Neural cell (in vitro differentiated cells): ENCODE measurements at regions not wholly inside any gene's neighbourhood (a gene's known extent, or its start where the extent isn't known, plus 50 kb on each side); places are given as distances from the start of the nearest gene placed in this dataset.

Experiments
- H2AFZ ChIP-seq: fragments of 200-600, 300-800 bp; sonication (generic), shearing (Covaris generic); 2 replicates; pipeline ENCODE4 v1.6.0; 2014; ENCODE audit warnings: low read depth, mild to moderate bottlenecking, antibody characterized with exemption, low read length, moderate library complexity
- H3F3A ChIP-seq: fragments of 200-600 bp; shearing (Covaris generic); 2 replicates; pipeline ENCODE4 v1.6.1; 2016; ENCODE audit warnings: mild to moderate bottlenecking, moderate library complexity, mixed read lengths, antibody characterized with exemption, low read length; ENCODE audit not compliant: insufficient read depth, poor library complexity, severe bottlenecking
- H3K27ac ChIP-seq: fragments of 200-600, 300-800 bp; sonication (generic), shearing (Covaris generic); 2 replicates; pipeline ENCODE4 v1.5.1; 2014; ENCODE audit warnings: mild to moderate bottlenecking, low read length, moderate library complexity
- H3K27me3 ChIP-seq: fragments of 300-800, 200-600 bp; sonication (generic), shearing (Covaris generic); 2 replicates; pipeline ENCODE4 v1.6.0; 2014; ENCODE audit warnings: mild to moderate bottlenecking, low read depth, low read length, moderate library complexity; ENCODE audit not compliant: insufficient read depth
- H3K36me3 ChIP-seq: fragments of 300-800, 200-600 bp; sonication (generic), shearing (Covaris generic); 2 replicates; pipeline ENCODE4 v1.5.1; 2014; ENCODE audit warnings: mild to moderate bottlenecking, antibody characterized with exemption, low read length, moderate library complexity; ENCODE audit not compliant: insufficient read depth
- H3K4me2 ChIP-seq: fragments of 300-800, 200-600 bp; sonication (generic), shearing (Covaris generic); 2 replicates; pipeline ENCODE4 v1.6.0; 2014; ENCODE audit warnings: mild to moderate bottlenecking, low read length
- H3K4me3 ChIP-seq: fragments of 300-800, 200-600 bp; sonication (generic), shearing (Covaris generic); 2 replicates; pipeline ENCODE4 v1.5.1; 2014; ENCODE audit warnings: mild to moderate bottlenecking, low read length, moderate library complexity
- H3K79me2 ChIP-seq: fragments of 200-600 bp; shearing (Covaris generic); replicated peaks from 2 replicates; pipeline ENCODE4 v1.6.0; 2014; ENCODE audit warnings: mild to moderate bottlenecking, low read length, moderate library complexity; ENCODE audit not compliant: insufficient read depth
- H3K9ac ChIP-seq: fragments of 300-800, 200-600 bp; sonication (generic), shearing (Covaris generic); 2 replicates; pipeline ENCODE4 v1.6.1; 2016; ENCODE audit warnings: mild to moderate bottlenecking, low read length, mixed read lengths
- H3K9me2 ChIP-seq: fragments of 200-600 bp; shearing (Covaris generic); 2 replicates; pipeline ENCODE4 v1.6.1; 2016; ENCODE audit warnings: mild to moderate bottlenecking, low read length, mixed read lengths; ENCODE audit not compliant: insufficient read depth
- H3K9me3 ChIP-seq: fragments of 200-600, 300-800 bp; sonication (generic), shearing (Covaris generic); 2 replicates; pipeline ENCODE4 v1.6.1; 2016; ENCODE audit warnings: mild to moderate bottlenecking, mixed run types, low read length, moderate library complexity, mixed read lengths
- H4K20me1 ChIP-seq: fragments of 200-600 bp; shearing (Covaris generic); 2 replicates; pipeline ENCODE4 v1.6.1; 2016; ENCODE audit warnings: mild to moderate bottlenecking, mixed run types; ENCODE audit not compliant: insufficient read depth
- CTCF ChIP-seq: fragments of 450-650 bp; IDR thresholded peaks from 2 replicates; pipeline ENCODE4 v1.5.1; 2014; ENCODE audit warnings: antibody characterized with exemption, mild to moderate bottlenecking, moderate library complexity; ENCODE audit not compliant: poor library complexity, severe bottlenecking
- EP300 ChIP-seq: fragments of 450-650 bp; conservative IDR thresholded peaks from 2 replicates; pipeline ENCODE4 v1.6.1; 2014; ENCODE audit warnings: antibody characterized with exemption, mild to moderate bottlenecking, moderate library complexity; ENCODE audit not compliant: poor library complexity, severe bottlenecking
- EZH2 ChIP-seq: fragments of 200-600, 300-800 bp; shearing (Covaris generic), sonication (generic); IDR thresholded peaks from 2 replicates; pipeline ENCODE4 v1.6.1; 2014; ENCODE audit warnings: antibody characterized with exemption, low read length, borderline replicate concordance, mild to moderate bottlenecking; ENCODE audit not compliant: insufficient read depth, poor library complexity, severe bottlenecking
- MXI1 ChIP-seq: fragments of 450-650 bp; conservative IDR thresholded peaks from 2 replicates; pipeline ENCODE4 v1.6.1; 2014; ENCODE audit warnings: antibody characterized with exemption, mild to moderate bottlenecking; ENCODE audit not compliant: poor library complexity, severe bottlenecking
- POLR2AphosphoS5 ChIP-seq: IDR thresholded peaks from 2 replicates; pipeline ENCODE4 v1.6.1; 2012
- RAD21 ChIP-seq: fragments of 450-650 bp; conservative IDR thresholded peaks from 2 replicates; pipeline ENCODE4 v1.6.1; 2014; ENCODE audit warnings: antibody characterized with exemption, mild to moderate bottlenecking, moderate library complexity
- SMC3 ChIP-seq: fragments of 450-650 bp; conservative IDR thresholded peaks from 2 replicates; pipeline ENCODE4 v1.6.1; 2014; ENCODE audit warnings: antibody characterized with exemption, mild to moderate bottlenecking, moderate library complexity; ENCODE audit not compliant: poor library complexity
- TAF1 ChIP-seq: IDR thresholded peaks from 2 replicates; pipeline ENCODE4 v1.6.1; 2012; ENCODE audit warnings: low read depth
- TF ChIP-seq, protein P1 (sequence below): IDR thresholded peaks from 2 replicates; pipeline ENCODE4 v1.6.1; 2012; ENCODE audit warnings: borderline replicate concordance

DNA sequence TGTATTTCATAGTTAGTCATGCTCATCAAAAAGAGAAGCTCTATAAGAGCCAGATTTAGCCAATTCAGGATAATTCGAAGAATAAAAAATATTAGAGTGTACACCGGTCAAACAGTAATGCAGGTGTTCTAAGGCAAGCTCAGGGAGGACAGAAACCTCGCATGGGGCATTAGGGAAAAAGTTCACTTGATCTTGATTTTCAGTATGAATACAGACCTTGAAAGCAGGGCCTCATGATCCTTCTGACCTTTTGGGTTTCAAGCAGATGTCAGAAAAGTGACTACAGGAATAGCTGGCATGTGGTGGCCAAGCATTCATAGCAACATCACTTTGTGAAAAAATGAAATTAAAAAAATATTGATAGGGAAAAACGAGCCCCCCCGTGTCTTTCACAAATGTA is 394.9 kb downstream of the KIF4B start:
- Histone ChIP-seq H3K4me2 (no peak overlapping the region), H3K9me2 (no peaks in the 10 kb centered on the region), H3K4me3 (no peak overlapping the region), H4K20me1 (no peaks in the 10 kb centered on the region), H3K9ac (no peak overlapping the region), H3K27ac (no peak overlapping the region), H3K9me3 (peaks cover 5% of the 10 kb centered on the region), H3K79me2 (no peaks in the 10 kb centered on the region), H3K27me3 (no peaks in the 10 kb centered on the region), H2AFZ (no peak overlapping the region), H3F3A (no peaks in the 10 kb centered on the region), H3K36me3 (no peaks in the 10 kb centered on the region)
- no peak for TF ChIP-seq POLR2AphosphoS5
- no peak for TF ChIP-seq MXI1
- TF ChIP-seq, protein P1, sequence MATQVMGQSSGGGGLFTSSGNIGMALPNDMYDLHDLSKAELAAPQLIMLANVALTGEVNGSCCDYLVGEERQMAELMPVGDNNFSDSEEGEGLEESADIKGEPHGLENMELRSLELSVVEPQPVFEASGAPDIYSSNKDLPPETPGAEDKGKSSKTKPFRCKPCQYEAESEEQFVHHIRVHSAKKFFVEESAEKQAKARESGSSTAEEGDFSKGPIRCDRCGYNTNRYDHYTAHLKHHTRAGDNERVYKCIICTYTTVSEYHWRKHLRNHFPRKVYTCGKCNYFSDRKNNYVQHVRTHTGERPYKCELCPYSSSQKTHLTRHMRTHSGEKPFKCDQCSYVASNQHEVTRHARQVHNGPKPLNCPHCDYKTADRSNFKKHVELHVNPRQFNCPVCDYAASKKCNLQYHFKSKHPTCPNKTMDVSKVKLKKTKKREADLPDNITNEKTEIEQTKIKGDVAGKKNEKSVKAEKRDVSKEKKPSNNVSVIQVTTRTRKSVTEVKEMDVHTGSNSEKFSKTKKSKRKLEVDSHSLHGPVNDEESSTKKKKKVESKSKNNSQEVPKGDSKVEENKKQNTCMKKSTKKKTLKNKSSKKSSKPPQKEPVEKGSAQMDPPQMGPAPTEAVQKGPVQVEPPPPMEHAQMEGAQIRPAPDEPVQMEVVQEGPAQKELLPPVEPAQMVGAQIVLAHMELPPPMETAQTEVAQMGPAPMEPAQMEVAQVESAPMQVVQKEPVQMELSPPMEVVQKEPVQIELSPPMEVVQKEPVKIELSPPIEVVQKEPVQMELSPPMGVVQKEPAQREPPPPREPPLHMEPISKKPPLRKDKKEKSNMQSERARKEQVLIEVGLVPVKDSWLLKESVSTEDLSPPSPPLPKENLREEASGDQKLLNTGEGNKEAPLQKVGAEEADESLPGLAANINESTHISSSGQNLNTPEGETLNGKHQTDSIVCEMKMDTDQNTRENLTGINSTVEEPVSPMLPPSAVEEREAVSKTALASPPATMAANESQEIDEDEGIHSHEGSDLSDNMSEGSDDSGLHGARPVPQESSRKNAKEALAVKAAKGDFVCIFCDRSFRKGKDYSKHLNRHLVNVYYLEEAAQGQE, result no peak
- no peak for TF ChIP-seq RAD21
- TF ChIP-seq EP300, result no peak
- TF ChIP-seq EZH2, result no peak
- TF ChIP-seq CTCF, result no peak
- TF ChIP-seq TAF1, result no peak
- TF ChIP-seq SMC3, result no peak

DNA sequence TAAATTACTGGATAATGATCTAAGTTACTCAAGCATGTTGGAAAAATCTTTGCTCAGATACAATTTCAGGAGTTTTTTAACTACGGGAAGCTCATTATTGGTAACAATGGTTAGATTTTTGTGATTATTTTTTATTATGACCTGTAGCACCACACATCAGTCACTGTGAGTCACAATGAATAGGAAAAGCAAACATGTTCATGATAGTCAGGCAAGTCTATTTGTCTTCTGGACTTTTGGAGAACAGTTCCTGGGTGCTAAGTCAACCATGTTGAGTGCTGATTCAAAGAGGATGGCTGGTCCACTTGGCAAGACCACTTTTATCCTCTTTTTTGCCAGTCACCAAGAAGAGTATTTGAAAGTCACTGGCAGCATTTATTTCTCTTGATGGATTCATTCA is 403.2 kb downstream of the KIF4B start:
- TF ChIP-seq MXI1, result no peak
- Histone ChIP-seq H4K20me1 (no peaks in the 10 kb centered on the region), H3K4me3 (no peak overlapping the region), H3K79me2 (no peaks in the 10 kb centered on the region), H3K27me3 (no peaks in the 10 kb centered on the region), H3F3A (no peaks in the 10 kb centered on the region), H3K36me3 (no peaks in the 10 kb centered on the region), H3K27ac (no peak overlapping the region), H2AFZ (no peak overlapping the region), H3K9me3 (no peaks in the 10 kb centered on the region), H3K4me2 (no peak overlapping the region), H3K9me2 (no peaks in the 10 kb centered on the region), H3K9ac (no peak overlapping the region)

DNA sequence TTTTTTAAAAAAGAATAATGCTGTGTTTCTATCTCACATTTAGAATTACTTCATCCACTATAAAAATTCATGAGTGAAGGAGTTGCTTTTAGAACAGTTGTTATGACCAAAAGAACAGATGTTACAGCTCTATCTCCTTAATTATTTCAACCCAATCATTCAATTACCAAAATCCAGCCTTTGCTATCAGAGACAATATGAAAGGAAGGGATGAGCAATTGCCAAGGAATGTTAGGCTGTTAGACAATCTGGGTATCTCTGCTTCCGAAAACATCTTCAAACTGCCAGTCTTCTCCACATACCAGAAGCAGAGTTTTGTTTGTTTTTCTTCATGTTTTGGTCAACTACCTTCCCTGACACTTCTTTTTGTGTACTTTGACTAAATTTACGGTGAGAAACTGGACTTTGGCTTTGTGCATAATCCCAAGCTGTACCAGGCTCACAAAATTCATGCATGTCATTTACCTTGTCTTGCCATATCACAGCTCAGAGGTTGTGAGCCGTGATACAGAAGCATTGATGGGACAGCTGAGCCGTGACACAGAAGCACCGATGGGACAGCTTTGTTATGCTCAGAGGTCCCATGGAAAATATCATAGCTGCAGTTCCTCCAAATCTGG is 405.5 kb downstream of the KIF4B start:
- Histone ChIP-seq H3F3A (no peaks in the 10 kb centered on the region), H4K20me1 (no peaks in the 10 kb centered on the region), H3K9ac (no peak overlapping the region), H3K27me3 (no peaks in the 10 kb centered on the region), H3K4me2 (no peak overlapping the region), H2AFZ (no peak overlapping the region), H3K4me3 (no peak overlapping the region), H3K9me3 (no peaks in the 10 kb centered on the region), H3K36me3 (no peaks in the 10 kb centered on the region), H3K9me2 (no peaks in the 10 kb centered on the region), H3K79me2 (no peaks in the 10 kb centered on the region), H3K27ac (no peak overlapping the region)
- TF ChIP-seq CTCF (no peak), RAD21 (no peak), MXI1 (no peak), EP300 (no peak), TAF1 (no peak), EZH2 (no peak), POLR2AphosphoS5 (no peak)
- TF ChIP-seq, protein P1, result no peak
